ENCODE measurements at regions not wholly inside any gene's neighbourhood (a gene's known extent, or its start where the extent isn't known, plus 50 kb on each side); places are given as distances from the start of the nearest gene placed in this dataset.

GRCh38 chr2:15795426-15795825, 144.9 kb upstream of the MYCN start:
- DNase-seq (ENCODE audit: missing footprints) (no peak), ATAC-seq (no peak)
- intact Hi-C loops (cut with DNase I): no loop called here

- ATAC-seq (no peak), DNase-seq (ENCODE audit: missing footprints) (no peak)
- intact Hi-C loops (cut with DNase I): no loop called here
These were observed 144.0 kb upstream of the MYCN start for GRCh38 chr2:15796167-15796942.

GRCh38 chr2:15797231-15797938, 143.0 kb upstream of the MYCN start:
- DNase-seq (ENCODE audit: missing footprints): no peak
- intact Hi-C loops (cut with DNase I): no loop called here
- ATAC-seq: no peak

- ATAC-seq: no peak
- intact Hi-C loops (cut with DNase I): no loop called here
- DNase-seq (ENCODE audit: missing footprints): no peak
These were observed 142.4 kb upstream of the MYCN start for GRCh38 chr2:15797939-15798281.

GRCh38 chr2:15798701-15799431, 141.5 kb upstream of the MYCN start:
- DNase-seq (ENCODE audit: missing footprints) (no peak), ATAC-seq (no peak)
- intact Hi-C loops (cut with DNase I): no loop called here

- DNase-seq (ENCODE audit: missing footprints): no peak
- intact Hi-C loops (cut with DNase I): no loop called here
- peak; percentile 45 for ATAC-seq
These were observed 140.9 kb upstream of the MYCN start for GRCh38 chr2:15799432-15799827.

- intact Hi-C loops (cut with DNase I): no loop called here
- DNase-seq (ENCODE audit: missing footprints) (no peak), ATAC-seq (no peak)
These were observed 139.6 kb upstream of the MYCN start for GRCh38 chr2:15800495-15801329.

GRCh38 chr2:15801439-15801838, 138.9 kb upstream of the MYCN start:
- intact Hi-C loops (cut with DNase I): no loop called here
- DNase-seq (ENCODE audit: missing footprints) (no peak), ATAC-seq (no peak)

GRCh38 chr2:15801904-15802303, 138.4 kb upstream of the MYCN start:
- intact Hi-C loops (cut with DNase I): no loop called here
- ATAC-seq: no peak
- DNase-seq (ENCODE audit: missing footprints): no peak

GRCh38 chr2:15802657-15803542, 137.4 kb upstream of the MYCN start:
- no peak for DNase-seq (ENCODE audit: missing footprints)
- ATAC-seq: no peak
- intact Hi-C loops (cut with DNase I): no loop called here

- intact Hi-C loops (cut with DNase I): no loop called here
- no peak for ATAC-seq
- no peak for DNase-seq (ENCODE audit: missing footprints)
These were observed 136.7 kb upstream of the MYCN start for GRCh38 chr2:15803543-15804245.

GRCh38 chr2:15804246-15804619, 136.1 kb upstream of the MYCN start:
- intact Hi-C loops (cut with DNase I): no loop called here
- ATAC-seq (no peak), DNase-seq (ENCODE audit: missing footprints) (no peak)

GRCh38 chr2:15804691-15805090, 135.7 kb upstream of the MYCN start:
- intact Hi-C loops (cut with DNase I): no loop called here
- DNase-seq (ENCODE audit: missing footprints) (no peak), ATAC-seq (no peak)

GRCh38 chr2:15805206-15805605, 135.1 kb upstream of the MYCN start:
- no peak for ATAC-seq
- DNase-seq (ENCODE audit: missing footprints): no peak
- intact Hi-C loops (cut with DNase I): no loop called here

- DNase-seq (ENCODE audit: missing footprints) (no peak), ATAC-seq (no peak)
- intact Hi-C loops (cut with DNase I): no loop called here
These were observed 134.6 kb upstream of the MYCN start for GRCh38 chr2:15805772-15806171.

GRCh38 chr2:15806801-15807417, 133.4 kb upstream of the MYCN start:
- ATAC-seq (no peak), DNase-seq (ENCODE audit: missing footprints) (no peak)
- intact Hi-C loops (cut with DNase I): no loop called here

Measured in Right ventricle myocardium inferior (tissue), 1 donor.